Liver (tissue), 3 donors: ENCODE measurements at regions not wholly inside any gene's neighbourhood (a gene's known extent, or its start where the extent isn't known, plus 50 kb on each side); places are given as distances from the start of the nearest gene placed in this dataset.

Experiments used
- NR2F2 ChIP-seq: IDR thresholded peaks from 2 replicates; pipeline ENCODE4 v1.6.1; 2016; ENCODE audit warnings: antibody characterized with exemption
- RAD21 ChIP-seq, 2 donors: IDR thresholded peaks; 2 replicates each; pipeline ENCODE4 v1.6.1; 2016; ENCODE audit warnings: antibody characterized with exemption in 2 of 2, mild to moderate bottlenecking in 2 of 2
- REST ChIP-seq: IDR thresholded peaks from 2 replicates; pipeline ENCODE4 v1.6.1; 2016; ENCODE audit warnings: antibody characterized with exemption, mild to moderate bottlenecking
- RXRA ChIP-seq, 2 donors: IDR thresholded peaks; 2 replicates each; pipeline ENCODE4 v1.6.1; 2017 to 2018; ENCODE audit warnings: antibody characterized with exemption in 2 of 2, mild to moderate bottlenecking in 1 of 2
- TAF1 ChIP-seq: conservative IDR thresholded peaks from 2 replicates; pipeline ENCODE4 v1.6.1; 2016; ENCODE audit warnings: antibody characterized with exemption, mild to moderate bottlenecking
- TF ChIP-seq, protein P1 (sequence below): fragments of 150-350 bp; IDR thresholded peaks from 2 replicates; pipeline ENCODE4 v1.5.1; 2017; ENCODE audit warnings: improper control_type of control experiment, low read depth, low read length; ENCODE audit not compliant: missing input control
- donor health status: healthy.
- donor health status: healthy.

GRCh38 chr5:103498800-103499551, 63.6 kb downstream of the NUDT12 start:
- TF ChIP-seq TAF1 = no peak
- no peak for TF ChIP-seq NR2F2
- TF ChIP-seq, protein P1, sequence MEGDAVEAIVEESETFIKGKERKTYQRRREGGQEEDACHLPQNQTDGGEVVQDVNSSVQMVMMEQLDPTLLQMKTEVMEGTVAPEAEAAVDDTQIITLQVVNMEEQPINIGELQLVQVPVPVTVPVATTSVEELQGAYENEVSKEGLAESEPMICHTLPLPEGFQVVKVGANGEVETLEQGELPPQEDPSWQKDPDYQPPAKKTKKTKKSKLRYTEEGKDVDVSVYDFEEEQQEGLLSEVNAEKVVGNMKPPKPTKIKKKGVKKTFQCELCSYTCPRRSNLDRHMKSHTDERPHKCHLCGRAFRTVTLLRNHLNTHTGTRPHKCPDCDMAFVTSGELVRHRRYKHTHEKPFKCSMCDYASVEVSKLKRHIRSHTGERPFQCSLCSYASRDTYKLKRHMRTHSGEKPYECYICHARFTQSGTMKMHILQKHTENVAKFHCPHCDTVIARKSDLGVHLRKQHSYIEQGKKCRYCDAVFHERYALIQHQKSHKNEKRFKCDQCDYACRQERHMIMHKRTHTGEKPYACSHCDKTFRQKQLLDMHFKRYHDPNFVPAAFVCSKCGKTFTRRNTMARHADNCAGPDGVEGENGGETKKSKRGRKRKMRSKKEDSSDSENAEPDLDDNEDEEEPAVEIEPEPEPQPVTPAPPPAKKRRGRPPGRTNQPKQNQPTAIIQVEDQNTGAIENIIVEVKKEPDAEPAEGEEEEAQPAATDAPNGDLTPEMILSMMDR = no peak
- no peak for TF ChIP-seq RAD21 (IDR thresholded peaks at IDR 0.05)
- no peak for TF ChIP-seq REST
- no peak for TF ChIP-seq RXRA (IDR thresholded peaks at IDR 0.05)
